ENCODE measurements at regions not wholly inside any gene's neighbourhood (a gene's known extent, or its start where the extent isn't known, plus 50 kb on each side); places are given as distances from the start of the nearest gene placed in this dataset.

- TF ChIP-seq CTCF (IDR thresholded peaks at IDR 0.05) (no peak), MYC (IDR thresholded peaks at IDR 0.05; ENCODE audit: borderline replicate concordance, low read length) (no peak), EP300 (IDR thresholded peaks at IDR 0.05) (no peak), HOXA7 (CRISPR knock-in tag; IDR thresholded peaks at IDR 0.05) (no peak), EHMT2 (IDR thresholded peaks at IDR 0.05; ENCODE audit: low read depth) (no peak), RAD21 (conservative IDR thresholded peaks at IDR 0.05 in 1 of 2, IDR thresholded peaks at IDR 0.05 in 1 of 2) (no peak)
Measured at GRCh38 chr13:95497381-95497807, 55.1 kb upstream of the CLDN10 start.

Measured in A549 (cell line).